SK-N-SH (cell line): ENCODE measurements at regions not wholly inside any gene's neighbourhood (a gene's known extent, or its start where the extent isn't known, plus 50 kb on each side); places are given as distances from the start of the nearest gene placed in this dataset.

Experiments used
- CTCF ChIA-PET: fragments of 300-600, 350-600 bp; formaldehyde crosslinking; extraction: SDS; loops from one replicate; lab custom pipeline; 2021; lab: Yijun Ruan, JAX
- POLR2A ChIA-PET: fragments of 350-600 bp; sonication (Branson Sonifier 250); formaldehyde crosslinking; extraction: SDS; loops from one replicate; lab custom pipeline; 2020; ENCODE audit warnings: antibody characterized with exemption, inconsistent platforms; lab: Yijun Ruan, JAX
- DNase-seq: peaks from one replicate; pipeline ENCODE4 v3.0.0; 2012
- H2AFZ ChIP-seq: fragments of 200-600 bp; sonication (generic); 2 replicates; pipeline ENCODE4 v1.8.1; 2016; ENCODE audit warnings: antibody characterized with exemption, mild to moderate bottlenecking, low read depth
- H3F3A ChIP-seq: fragments of 200-600 bp; sonication (generic); replicated peaks from 2 replicates; pipeline ENCODE3; 2016; ENCODE audit warnings: antibody characterized with exemption, mild to moderate bottlenecking; ENCODE audit not compliant: insufficient read depth
- H3K27ac ChIP-seq, 2 experiments: fragments of 200-500 bp in 1 of 2; fragments of 200-600 bp in 1 of 2; sonication (Bioruptor generic) in 1 of 2; sonication (generic), shearing (Covaris generic) in 1 of 2; 2 replicates each; pipeline versions ENCODE4 v1.5.1 to v1.6.1; 2014 to 2016; ENCODE audit warnings: low read depth in 2 of 2, inconsistent platforms in 1 of 2, low read length in 1 of 2, mild to moderate bottlenecking in 1 of 2, mixed read lengths in 1 of 2
- H3K27me3 ChIP-seq: fragments of 200-600 bp; sonication (generic), shearing (Covaris generic); 2 replicates; pipeline ENCODE4 v1.6.1; 2016; ENCODE audit warnings: mixed run types; ENCODE audit not compliant: insufficient read depth
- H3K36me3 ChIP-seq, 2 experiments: fragments of 200-500 bp in 1 of 2; fragments of 200-600 bp in 1 of 2; sonication (Bioruptor generic) in 1 of 2; sonication (generic) in 1 of 2; replicated peaks in 1 of 2; 2 replicates each; pipeline versions ENCODE3 to v1.5.1; 2014 to 2016; ENCODE audit warnings: low read length in 1 of 2, mild to moderate bottlenecking in 1 of 2; ENCODE audit not compliant: insufficient read depth in 2 of 2, control insufficient read depth in 1 of 2
- H3K4me1 ChIP-seq, 2 experiments: fragments of 200-500 bp in 1 of 2; fragments of 200-600 bp in 1 of 2; sonication (Bioruptor generic) in 1 of 2; sonication (generic), shearing (Covaris generic) in 1 of 2; 2 replicates each; pipeline versions ENCODE4 v1.5.1 to v1.6.1; 2014 to 2016; ENCODE audit warnings: low read depth in 1 of 2, low read length in 1 of 2, mixed run types in 1 of 2; ENCODE audit not compliant: insufficient read depth in 2 of 2, control insufficient read depth in 1 of 2
- H3K4me2 ChIP-seq: fragments of 200-600 bp; sonication (generic), shearing (Covaris generic); 2 replicates; pipeline ENCODE4 v1.6.1; 2017; ENCODE audit warnings: mixed run types
- H3K4me3 ChIP-seq, 2 experiments: fragments of 200-500 bp in 1 of 2; fragments of 200-600 bp in 1 of 2; sonication (Bioruptor generic) in 1 of 2; sonication (generic), shearing (Covaris generic) in 1 of 2; 2 replicates each; pipeline versions ENCODE4 v1.5.1 to v1.8.1; 2014 to 2016; ENCODE audit warnings: low read depth in 2 of 2, inconsistent platforms in 1 of 2, low read length in 1 of 2, mild to moderate bottlenecking in 1 of 2, mixed read lengths in 1 of 2, moderate library complexity in 1 of 2
- H3K79me2 ChIP-seq: fragments of 200-600 bp; sonication (generic); 2 replicates; pipeline ENCODE4 v1.8.1; 2017; ENCODE audit warnings: mild to moderate bottlenecking; ENCODE audit not compliant: insufficient read depth
- H3K9ac ChIP-seq: fragments of 200-600 bp; sonication (generic); 2 replicates; pipeline ENCODE4 v1.6.1; 2017; ENCODE audit warnings: mixed run types
- H3K9me2 ChIP-seq: fragments of 200-600 bp; sonication (generic); 2 replicates; pipeline ENCODE4 v1.6.1; 2017; ENCODE audit warnings: mixed run types
- H3K9me3 ChIP-seq: fragments of 200-600 bp; sonication (generic); 2 replicates; pipeline ENCODE4 v1.6.1; 2017; ENCODE audit warnings: mixed run types, mild to moderate bottlenecking, moderate library complexity
- H4K20me1 ChIP-seq: fragments of 200-600 bp; sonication (generic); 2 replicates; pipeline ENCODE4 v1.6.1; 2017; ENCODE audit warnings: mild to moderate bottlenecking, mixed run types; ENCODE audit not compliant: insufficient read depth
- JUND ChIP-seq: IDR thresholded peaks from 2 replicates; pipeline ENCODE4 v1.4.0; 2012
- MAX ChIP-seq: IDR thresholded peaks from 2 replicates; pipeline ENCODE4 v1.4.0; 2012; ENCODE audit warnings: low read depth
- MEF2A ChIP-seq: IDR thresholded peaks from 2 replicates; pipeline ENCODE4 v1.4.0; 2012; ENCODE audit warnings: low read depth, borderline replicate concordance
- NFIC ChIP-seq: IDR thresholded peaks from 2 replicates; pipeline ENCODE4 v1.4.0; 2012; ENCODE audit warnings: borderline replicate concordance
- PBX3 ChIP-seq: IDR thresholded peaks from 2 replicates; pipeline ENCODE4; 2012
- POLR2AphosphoS5 ChIP-seq: IDR thresholded peaks from 2 replicates; pipeline ENCODE4 v1.6.1; 2012; ENCODE audit warnings: low read depth, low read length
- RFX5 ChIP-seq: IDR thresholded peaks from 2 replicates; pipeline ENCODE4 v1.6.1; 2012; ENCODE audit warnings: mild to moderate bottlenecking, improper control_type of control experiment, low read length
- SIN3A ChIP-seq: IDR thresholded peaks from 2 replicates; pipeline ENCODE4 v1.6.1; 2012; ENCODE audit warnings: low read depth, mild to moderate bottlenecking, low read length, moderate library complexity, borderline replicate concordance
- SMC3 ChIP-seq: IDR thresholded peaks from 2 replicates; pipeline ENCODE4 v1.6.1; 2012; ENCODE audit warnings: low read depth, low read length, improper control_type of control experiment
- TAF1 ChIP-seq: IDR thresholded peaks from 2 replicates; pipeline ENCODE4 v1.6.1; 2012; ENCODE audit warnings: low read depth, mild to moderate bottlenecking, low read length, moderate library complexity, borderline replicate concordance
- USF1 ChIP-seq: IDR thresholded peaks from 2 replicates; pipeline ENCODE4 v1.4.0; 2012; ENCODE audit warnings: low read depth, borderline replicate concordance
- USF2 ChIP-seq: fragments of 150-350 bp; IDR thresholded peaks from 2 replicates; pipeline ENCODE4 v1.6.1; 2017; ENCODE audit warnings: antibody characterized with exemption, low read length, low read depth, borderline replicate concordance
- ZBTB33 ChIP-seq: IDR thresholded peaks from 2 replicates; pipeline ENCODE4 v1.4.0; 2012; ENCODE audit warnings: low read depth, borderline replicate concordance
- WGBS: methylation state at CpG from one replicate; pipeline ENCODE4 v1.1.6; 2017; ENCODE audit warnings: low lambda C conversion rate; 5-methylcytosine and 5-hydroxymethylcytosine counted together

GRCh38 chrX:25941087-25941486, 197.1 kb upstream of the MAGEB18 start:
- H3K4me1 ChIP-seq: no peaks in the 10 kb centered on the region
- no peak overlapping the region for H2AFZ ChIP-seq
- no peak overlapping the region for H3K27ac ChIP-seq
- H3K9me3 ChIP-seq: no peaks in the 10 kb centered on the region
- no peaks in the 10 kb centered on the region for H4K20me1 ChIP-seq
- POLR2A ChIA-PET: no interaction called here
- no peak overlapping the region for H3K9ac ChIP-seq
- no peak for TF ChIP-seq MAX
- no peak for TF ChIP-seq SIN3A
- no peak for TF ChIP-seq JUND
- no peak for TF ChIP-seq ZBTB33
- TF ChIP-seq RFX5: no peak
- no peak for TF ChIP-seq PBX3
- TF ChIP-seq TAF1: no peak
- TF ChIP-seq SMC3: no peak
- no peak for TF ChIP-seq POLR2AphosphoS5
- no peak for TF ChIP-seq USF1
- TF ChIP-seq USF2: no peak
- TF ChIP-seq NFIC: no peak
- TF ChIP-seq MEF2A: no peak
- TF ChIP-seq, all 33 proteins: peak for 0
- no peak for DNase-seq
- Histone ChIP-seq H3K9me2 (no peaks in the 10 kb centered on the region), H3K36me3 (no peaks in the 10 kb centered on the region), H3K4me3 (no peak overlapping the region), H3K79me2 (no peaks in the 10 kb centered on the region), H3K4me2 (no peak overlapping the region), H3F3A (no peaks in the 10 kb centered on the region), H3K27me3 (no peaks in the 10 kb centered on the region)
- 0% methylated on average over 2 of the region's 2 CpGs for WGBS
- CTCF ChIA-PET: no interaction called here
